HG02798 (cell line): ENCODE measurements at regions not wholly inside any gene's neighbourhood (a gene's known extent, or its start where the extent isn't known, plus 50 kb on each side); places are given as distances from the start of the nearest gene placed in this dataset.
"Not testable (repeated sequence)": the region's sequence is repeated elsewhere in the genome, so short reads cannot be mapped to it uniquely, and the experiment has no call there.

Experiments used
- ATAC-seq: cut with Tn5 transposase; IDR thresholded peaks from one replicate; pipeline ENCODE4 v1.9.1; 2021; ENCODE audit warnings: mild to moderate bottlenecking; ENCODE audit not compliant: unreplicated experiment, poor library complexity

DNA sequence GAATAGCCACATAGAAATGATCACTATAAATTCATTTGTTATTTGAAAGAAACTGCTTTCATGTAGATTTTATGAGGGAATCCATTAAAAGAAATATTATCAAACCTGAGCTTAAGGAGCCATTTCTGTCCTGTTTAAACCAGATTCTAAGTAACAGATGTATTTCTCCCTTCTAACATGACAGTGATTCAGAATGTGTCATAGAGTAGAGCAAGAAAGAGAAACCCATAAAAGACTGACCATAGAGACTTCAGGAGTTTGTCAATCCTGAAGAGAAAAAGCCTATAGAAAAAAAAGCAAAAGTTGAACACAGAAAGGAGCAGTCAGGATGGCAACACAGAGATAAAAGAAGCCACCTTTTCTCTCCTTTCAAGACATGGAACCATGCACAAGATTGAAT lies 390.6 kb downstream of the PRIM2 start:
- not testable (repeated sequence) for ATAC-seq

DNA sequence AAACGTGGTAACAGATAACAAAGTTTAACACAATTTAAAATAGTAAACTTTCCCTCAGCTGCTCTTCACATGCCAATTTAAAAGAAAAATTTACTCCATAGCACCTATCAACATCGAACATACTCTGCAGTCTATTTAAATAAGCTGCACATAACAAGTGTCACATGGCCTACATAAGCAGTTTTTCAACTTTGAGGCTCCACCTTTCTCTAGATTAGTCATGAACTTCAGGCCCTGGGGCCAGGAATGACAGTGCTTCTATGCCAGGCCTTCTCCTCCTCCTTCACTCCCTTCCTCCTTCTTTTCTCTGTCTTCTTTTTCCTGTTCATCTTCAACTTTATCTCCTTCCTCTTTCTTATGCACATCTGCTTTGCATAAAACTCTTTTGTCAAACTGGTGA lies 405.1 kb downstream of the PRIM2 start:
- not testable (repeated sequence) for ATAC-seq

DNA sequence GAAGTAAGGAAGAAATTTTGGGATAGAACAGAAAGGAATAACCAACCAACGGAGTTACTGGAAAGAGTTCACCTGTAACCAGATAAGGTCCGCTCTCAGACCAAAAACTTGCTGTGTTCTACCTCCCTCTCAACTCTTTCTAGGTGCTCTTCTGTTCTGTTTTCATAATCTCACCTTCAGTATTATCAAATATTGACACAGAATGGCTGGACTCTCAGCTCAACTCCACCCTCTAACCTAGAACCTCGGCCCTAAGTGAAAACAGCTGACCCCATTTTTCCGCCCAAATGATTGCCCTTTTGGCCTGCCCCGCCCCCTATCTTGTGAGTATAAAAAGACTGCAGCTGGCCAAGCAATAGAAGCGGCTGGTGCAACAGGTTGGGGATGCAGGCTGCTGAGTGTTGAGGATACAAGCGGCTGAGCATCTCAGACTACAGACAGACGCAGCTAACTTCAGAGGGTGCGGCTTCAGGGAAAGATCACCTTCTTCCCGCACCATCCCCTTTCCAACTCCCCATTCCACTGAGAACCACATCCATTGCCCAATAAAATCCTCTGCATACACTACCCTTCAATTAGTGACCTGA lies 406.5 kb downstream of the PRIM2 start:
- not testable (repeated sequence) for ATAC-seq

DNA sequence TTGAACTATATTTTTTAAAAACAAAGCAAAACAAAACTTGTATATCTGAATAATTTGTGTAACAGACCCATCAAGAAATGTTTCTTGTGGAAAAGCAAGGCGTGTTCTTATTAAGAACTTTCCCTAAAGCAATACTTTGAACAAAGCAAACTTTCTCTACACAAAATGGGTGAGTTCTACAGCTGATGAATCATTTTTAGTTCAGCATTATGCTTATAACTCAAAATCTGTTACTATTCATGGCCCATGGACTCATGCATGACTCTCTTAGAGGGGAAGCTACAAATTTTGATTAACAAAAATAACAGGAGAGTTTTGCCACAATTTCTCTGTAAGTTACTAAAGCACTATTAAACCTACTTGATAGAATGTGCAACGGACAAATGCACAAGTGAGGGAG lies 412.0 kb downstream of the PRIM2 start:
- ATAC-seq: not testable (repeated sequence)

DNA sequence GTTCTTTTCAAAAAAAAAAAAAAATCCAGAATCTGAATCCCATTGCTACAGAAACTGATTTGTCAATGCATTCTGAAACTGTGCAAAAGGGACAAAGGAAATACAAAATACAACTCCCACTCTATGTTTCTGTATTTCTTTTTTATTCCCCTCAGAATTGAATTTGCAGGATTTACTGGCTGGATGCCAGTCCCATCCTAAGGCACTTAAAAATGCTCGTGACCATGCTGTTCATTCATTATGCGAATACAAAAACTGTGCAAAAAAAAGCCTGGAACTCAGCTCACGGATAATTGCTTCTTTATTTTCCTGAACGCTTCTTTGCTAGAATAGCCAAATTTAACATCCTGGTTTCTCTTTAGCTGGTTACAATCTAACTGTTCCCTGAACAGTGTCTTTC lies 413.3 kb downstream of the PRIM2 start:
- ATAC-seq: not testable (repeated sequence)

DNA sequence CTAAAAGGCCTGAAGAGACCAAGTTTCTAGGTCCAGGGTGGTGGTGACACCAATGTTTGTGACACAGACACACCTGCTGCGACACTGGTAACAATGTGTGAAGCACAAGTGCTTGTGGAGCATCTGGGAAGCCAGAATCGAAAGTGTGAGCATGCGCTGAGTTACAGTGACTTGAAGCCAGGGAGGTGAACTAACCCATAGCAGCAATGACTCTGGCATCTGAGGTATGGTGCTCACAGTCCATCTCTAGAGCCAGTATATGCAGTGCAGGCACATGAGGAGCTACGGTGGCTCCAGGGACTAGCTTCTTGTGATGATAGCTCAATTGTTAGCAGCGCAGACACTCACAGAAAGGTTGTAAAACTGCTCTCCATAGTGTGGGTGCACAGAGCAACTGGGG lies 430.3 kb downstream of the PRIM2 start:
- not testable (repeated sequence) for ATAC-seq

DNA sequence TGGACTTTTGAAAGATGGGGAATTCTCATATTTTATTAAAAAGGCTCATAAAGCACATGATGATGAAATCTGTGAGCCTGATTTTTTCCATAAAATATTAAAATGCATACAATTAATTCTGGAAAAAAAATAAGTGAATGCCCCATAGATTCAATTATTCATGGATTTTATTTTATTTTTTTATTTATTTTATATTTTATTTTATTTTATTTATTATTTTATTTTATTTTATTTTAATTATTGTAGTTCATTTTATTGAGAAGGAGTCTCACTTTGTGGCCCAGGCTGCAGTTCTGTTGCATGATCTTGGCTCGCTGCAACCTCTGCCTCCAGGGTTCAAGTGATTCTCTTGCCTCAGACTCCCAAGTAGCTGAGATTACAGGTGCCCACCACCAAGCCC lies 442.4 kb downstream of the PRIM2 start:
- ATAC-seq: not testable (repeated sequence)

DNA sequence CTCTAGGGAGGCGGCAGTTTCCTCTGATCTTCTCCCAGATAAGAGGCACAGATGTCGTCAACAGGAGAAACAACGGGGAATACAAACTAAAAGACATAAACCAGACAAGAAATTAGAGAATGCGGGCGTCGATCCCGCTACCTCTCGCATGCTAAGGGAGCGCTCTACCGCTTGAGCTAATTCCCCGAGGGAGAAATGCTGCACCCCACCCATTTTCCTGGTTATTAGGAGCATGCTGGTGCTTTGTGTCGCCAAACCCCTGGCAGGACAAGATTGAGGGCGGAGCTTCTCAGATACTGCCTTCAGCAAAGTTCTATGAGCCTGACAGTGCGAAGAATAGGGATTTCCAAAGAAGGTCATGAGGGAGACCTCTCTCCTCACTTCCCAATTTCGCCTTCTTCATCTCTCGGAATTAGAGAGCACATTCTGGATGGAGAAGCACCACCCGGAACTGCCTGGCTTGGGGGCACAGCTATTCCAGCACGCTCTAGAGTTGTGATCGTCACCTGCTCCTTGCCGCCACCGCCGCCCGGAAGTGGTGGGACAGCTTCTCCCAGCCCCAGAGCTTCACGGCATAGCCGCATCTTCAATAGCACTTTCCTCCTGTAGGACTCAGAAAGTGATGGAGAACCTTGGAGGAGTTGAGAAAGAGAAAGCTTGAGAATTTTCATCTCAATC lies 475.4 kb downstream of the PRIM2 start:
- not testable (repeated sequence) for ATAC-seq

DNA sequence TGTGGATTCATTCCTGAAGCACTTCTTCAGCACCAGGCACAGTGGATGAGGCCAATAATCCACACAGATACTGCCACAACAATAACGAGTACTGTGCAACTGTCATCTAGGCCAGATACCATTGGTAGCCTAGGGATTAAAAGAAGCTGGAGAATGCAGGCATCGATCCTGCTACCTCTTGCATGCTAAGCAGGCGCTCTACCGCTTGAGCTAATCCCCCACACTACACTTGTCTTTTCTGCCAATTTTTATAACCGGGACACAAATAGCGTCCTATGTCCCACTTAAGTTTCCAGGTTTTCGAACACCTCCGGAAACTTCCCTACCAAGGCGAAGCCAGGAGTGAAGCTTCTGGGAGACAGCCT lies 475.9 kb downstream of the PRIM2 start:
- not testable (repeated sequence) for ATAC-seq

DNA sequence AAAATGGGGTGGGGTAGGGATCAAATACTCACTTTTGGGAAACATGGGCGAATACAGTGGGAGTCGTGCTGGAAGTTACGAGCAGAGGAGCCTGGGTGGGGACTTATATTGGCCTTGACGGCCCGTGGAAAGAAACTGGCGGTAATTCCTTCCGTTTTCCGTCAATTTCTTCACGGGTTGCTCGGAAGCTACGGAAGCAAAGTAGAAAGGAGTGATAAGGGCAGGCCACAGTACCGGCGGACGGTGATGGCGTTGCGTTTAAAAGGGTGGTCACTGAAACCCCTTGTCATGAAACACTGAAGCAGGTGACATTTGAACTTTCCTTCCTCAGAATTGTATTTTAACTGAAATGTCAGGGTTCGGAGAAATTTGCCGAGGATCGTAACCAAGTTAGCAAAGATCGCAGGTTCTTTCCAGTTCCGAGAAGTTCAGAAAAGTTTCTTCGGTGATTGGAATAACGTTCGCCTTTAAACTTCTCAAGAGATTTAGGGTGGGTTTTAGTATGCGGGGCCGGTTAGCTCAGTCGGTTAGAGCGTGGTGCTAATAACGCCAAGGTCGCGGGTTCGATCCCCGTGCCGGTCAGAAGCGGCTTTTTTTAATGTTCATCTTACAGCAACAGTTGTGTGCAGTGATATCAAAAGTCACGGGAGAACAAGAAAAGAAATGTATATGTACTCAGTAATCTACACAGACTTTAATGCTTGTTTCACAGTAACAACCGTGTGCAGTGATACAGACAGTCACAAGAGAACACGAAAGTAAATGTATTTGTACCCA lies 482.5 kb downstream of the PRIM2 start:
- not testable (repeated sequence) for ATAC-seq

DNA sequence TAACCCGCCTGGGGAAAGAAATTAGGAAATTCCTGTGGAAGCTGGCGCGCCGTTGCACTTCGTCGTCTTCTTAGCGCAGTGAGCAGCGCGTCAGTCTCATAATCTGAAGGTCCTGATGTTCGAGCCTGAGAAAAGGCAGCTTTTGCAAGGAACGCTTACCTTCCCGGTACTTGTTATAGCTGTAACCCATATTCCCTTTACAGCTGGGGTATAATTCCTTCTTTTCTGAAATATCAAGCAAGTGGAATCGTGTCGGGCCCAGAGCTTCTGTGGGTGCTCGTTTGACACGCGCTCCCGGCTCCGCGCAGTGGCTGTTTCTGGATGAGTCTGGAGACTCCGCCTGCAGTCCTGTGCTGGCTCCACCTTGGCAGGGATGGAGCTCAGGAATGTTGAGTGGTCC lies 491.2 kb downstream of the PRIM2 start:
- ATAC-seq: not testable (repeated sequence)

DNA sequence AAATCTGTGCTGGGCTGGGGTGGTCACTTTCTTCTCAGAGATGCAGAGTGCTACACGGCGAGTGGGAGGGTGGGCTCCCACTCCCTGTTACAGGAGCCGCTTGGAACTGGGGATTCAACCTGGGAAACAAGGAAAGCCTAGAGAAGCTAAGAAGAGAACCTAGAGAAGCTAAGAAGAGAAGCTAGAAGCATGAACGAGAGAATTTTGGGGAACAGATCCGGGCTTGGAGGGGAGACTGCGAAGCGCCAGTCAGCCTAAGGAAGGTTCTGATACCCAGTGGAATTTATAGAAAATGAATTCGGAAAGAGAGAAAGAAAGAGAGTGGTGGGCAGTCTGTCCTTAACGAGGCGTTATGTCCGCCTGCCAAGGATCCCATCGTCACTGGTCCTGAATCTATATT lies 492.0 kb downstream of the PRIM2 start:
- not testable (repeated sequence) for ATAC-seq

DNA sequence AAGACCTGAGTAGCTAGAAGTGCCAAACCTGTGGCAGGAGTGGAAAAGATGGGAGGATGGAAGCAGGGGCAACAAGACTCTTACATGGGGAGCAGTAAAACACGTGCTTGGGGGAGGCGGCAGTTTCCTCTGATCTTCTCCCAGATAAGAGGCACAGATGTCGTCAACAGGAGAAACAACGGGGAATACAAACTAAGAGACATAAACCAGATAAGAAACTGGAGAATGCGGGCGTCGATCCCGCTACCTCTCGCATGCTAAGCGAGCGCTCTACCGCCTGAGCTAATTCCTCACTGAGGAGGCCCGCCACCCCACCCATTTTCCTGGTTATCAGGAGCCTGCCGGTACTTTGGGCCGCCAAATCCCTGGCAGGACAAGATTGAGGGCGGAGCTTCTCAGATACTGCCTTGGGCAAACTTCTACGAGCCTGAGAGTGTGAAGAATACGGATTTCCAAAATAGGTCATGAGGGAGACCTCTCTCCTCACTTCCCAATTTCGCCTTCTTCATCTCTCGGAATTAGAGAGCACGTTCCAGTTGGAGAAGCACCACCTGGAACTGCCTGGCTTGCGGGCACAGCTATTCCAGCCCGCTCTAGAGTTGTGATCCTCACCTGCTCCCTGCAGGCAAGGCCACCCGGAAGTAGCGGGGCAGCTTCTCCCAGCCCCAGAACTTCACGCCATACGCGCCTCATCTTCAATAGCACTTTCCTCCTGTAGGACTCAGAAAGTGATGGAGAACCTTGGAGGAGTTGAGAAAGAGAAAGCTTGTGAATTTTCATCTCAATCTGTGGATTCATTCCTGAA lies 496.0 kb downstream of the PRIM2 start:
- ATAC-seq: not testable (repeated sequence)

DNA sequence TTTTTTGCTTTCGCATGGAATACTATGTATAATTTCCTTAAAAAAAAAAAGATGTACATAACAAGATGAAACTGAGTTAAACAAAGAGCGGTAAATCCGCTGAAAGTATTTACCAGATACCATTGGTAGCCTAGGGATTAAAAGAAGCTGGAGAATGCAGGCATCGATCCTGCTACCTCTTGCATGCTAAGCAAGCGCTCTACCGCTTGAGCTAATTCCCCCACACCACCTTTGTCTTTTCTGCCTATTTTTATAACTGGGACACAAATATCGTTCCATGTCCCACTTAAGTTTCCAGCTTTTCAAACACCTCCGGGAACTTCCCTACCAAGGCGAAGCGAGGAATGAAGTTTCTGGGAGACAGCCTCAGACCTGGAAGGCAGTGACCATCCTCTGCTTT lies 498.4 kb downstream of the PRIM2 start:
- not testable (repeated sequence) for ATAC-seq

DNA sequence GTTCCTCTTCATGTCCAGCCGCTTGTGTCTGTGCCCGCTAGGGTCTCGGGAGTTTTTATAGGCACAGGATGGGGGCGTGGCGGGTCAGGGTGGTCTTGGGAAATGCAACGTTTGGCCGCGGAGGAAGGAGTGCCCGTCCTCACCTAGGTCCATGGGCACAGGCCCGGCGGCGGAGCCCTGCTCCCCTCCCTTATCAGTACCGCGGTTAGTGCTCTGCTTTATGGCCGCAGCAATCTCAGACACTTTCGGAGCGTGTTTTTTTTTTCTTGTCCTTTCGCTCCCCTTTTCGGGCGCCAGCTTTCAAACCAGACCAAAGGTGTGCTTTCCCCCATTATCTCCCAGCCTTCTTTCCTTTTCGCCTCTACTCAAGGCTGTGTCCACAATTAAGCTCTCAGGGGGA lies 503.9 kb downstream of the PRIM2 start:
- not testable (repeated sequence) for ATAC-seq

DNA sequence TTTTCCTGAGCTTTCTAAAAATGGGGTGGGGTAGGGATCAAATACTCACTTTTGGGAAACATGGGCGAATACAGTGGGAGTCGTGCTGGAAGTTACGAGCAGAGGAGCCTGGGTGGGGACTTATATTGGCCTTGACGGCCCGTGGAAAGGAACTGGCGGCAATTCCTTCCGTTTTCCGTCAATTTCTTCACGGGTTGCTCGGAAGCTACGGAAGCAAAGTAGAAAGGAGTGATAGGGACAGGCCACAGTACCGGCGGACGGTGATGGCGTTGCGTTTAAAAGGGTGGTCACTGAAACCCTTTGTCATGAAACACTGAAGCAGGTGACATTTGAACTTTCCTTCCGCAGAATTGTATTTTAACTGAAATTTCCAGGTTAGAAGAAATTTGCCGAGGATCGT lies 505.0 kb downstream of the PRIM2 start:
- not testable (repeated sequence) for ATAC-seq

DNA sequence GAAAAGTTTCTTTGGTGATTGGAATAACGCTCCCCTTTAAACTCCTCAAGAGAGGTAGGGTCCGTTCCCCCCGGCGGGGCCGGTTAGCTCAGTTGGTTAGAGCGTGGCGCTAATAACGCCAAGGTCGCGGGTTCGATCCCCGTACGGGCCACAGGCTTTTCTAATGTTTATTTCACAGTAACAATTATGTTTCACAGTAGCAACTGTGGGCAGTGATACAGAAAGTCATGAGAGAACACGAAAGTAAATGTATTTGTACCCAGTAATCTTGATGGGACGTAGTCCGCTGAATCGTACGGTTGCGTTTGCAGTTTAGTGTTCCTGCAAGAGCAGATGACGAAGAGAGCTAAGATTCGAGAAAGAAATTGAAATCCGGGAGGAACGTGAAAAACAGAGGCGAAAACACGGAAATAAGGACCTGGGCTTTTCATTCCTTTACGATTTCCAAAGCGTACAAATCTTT lies 505.5 kb downstream of the PRIM2 start:
- ATAC-seq: no peak

DNA sequence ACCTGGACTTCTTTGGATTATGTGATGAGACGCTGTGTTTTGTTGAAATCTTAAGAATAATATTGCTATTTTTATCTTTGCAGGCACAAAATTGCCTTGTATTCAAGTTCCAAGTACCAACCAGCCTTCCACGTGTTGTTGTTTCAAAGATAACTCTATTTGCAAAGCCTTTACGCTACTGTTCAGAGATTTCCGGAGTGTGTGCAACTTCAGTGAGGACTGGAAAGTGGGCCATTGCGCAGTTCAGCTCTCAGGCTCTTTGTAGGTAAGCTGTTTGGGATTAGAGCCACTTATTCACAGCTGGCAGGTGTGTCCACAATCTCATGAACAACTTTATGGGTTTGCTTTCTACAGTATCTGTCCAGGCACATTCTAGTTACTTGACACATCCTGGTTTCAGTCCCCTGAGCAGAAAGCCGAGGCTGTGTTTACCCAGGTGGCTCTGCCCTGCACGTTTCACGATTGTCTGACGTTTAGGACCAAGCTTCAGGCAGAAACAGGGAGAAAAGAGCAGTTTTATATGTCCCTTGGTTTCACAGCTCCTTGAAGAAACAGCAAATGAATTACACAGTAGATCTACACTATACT lies 520.3 kb downstream of the PRIM2 start:
- ATAC-seq: not testable (repeated sequence)

DNA sequence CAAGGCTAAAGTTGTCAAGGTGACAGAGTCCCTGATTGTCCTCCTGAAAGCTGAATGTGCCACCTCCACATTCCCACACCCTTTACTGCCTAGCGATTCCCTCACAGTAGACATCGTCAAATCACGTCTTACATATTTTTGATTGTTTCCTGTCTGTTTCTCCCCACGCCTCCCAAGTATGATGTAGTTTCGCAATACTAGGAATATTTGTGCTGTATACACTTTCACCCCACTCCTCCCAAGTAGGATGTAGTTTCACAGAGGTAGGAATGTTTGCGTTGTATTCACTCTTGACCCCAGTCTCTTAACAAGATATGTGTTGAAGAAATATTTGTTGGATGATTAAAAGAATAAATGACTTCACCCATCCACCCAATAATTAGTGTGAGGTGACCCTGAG lies 524.1 kb downstream of the PRIM2 start:
- not testable (repeated sequence) for ATAC-seq

DNA sequence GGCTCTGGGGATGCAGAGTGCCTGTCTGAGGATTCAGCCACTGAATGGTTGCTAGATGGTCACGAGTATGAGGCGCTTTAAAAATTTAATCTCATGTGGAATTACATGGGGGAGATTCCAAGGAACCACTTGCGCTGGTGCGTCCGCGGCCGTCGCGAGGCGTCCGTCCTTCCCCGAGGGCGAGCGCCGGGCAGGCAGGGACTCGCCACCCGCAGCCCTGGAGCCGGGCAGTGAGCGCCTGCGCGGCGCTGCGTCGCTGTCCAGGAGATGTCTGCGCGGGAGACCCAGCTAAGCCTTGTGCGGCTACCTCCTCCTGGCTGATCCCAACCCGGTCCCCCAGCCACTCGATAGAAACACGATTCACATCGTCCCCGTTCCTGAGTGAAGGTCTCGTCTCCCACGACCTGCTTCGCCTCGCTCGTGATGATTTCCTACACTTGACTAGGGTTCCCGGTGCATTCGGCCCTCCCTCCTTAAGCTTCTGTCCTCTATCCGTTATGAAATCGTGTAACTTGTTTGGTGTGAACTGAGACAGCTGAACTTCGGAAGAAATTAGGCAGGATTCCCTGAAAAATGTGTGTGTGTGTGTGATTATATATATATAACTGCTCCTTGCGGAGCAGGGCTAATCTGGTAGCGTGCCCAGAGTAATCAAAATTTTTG lies 536.4 kb downstream of the PRIM2 start:
- not testable (repeated sequence) for ATAC-seq
